ENCODE measurements at regions not wholly inside any gene's neighbourhood (a gene's known extent, or its start where the extent isn't known, plus 50 kb on each side); places are given as distances from the start of the nearest gene placed in this dataset.

- DNase-seq (ENCODE audit: low read depth, low spot score) (no peak), ATAC-seq (no peak)
- CTCF ChIA-PET: no interaction called here
Observed at GRCh38 chr2:76159042-76159648, 448.4 kb upstream of the GCFC2 start.

GRCh38 chr2:76157531-76157930 is 446.8 kb upstream of the GCFC2 start:
- POLR2A ChIA-PET: no interaction called here
- no TSS peak for BruUV-seq (replicated peaks)

More at GRCh38 chr2:76159042-76159648, 448.4 kb upstream of the GCFC2 start:
- Histone ChIP-seq H4K20me1 (ENCODE audit: insufficient read depth) (no peaks in the 10 kb centered on the region), H3K36me3 (ENCODE audit: control insufficient read depth in 1 of 2, insufficient read depth in 2 of 2, low read length in 2 of 2) (no peaks in the 10 kb centered on the region), H3K4me1 (ENCODE audit: control insufficient read depth in 1 of 2, insufficient read depth in 2 of 2, low read length in 2 of 2) (no peaks in the 10 kb centered on the region), H3K27ac (ENCODE audit: low read depth, low read length) (no peak overlapping the region), H3K4me2 (ENCODE audit: low read length) (no peak overlapping the region), H3K27me3 (ENCODE audit: insufficient read depth, low read length) (no peaks in the 10 kb centered on the region), H3K9me2 (ENCODE audit: insufficient read depth) (no peaks in the 10 kb centered on the region), H3K4me3 (replicated peaks in 1 of 2; ENCODE audit: low read depth in 1 of 2, low read length in 2 of 2) (no peak overlapping the region), H3K9me3 (ENCODE audit: control insufficient read depth in 1 of 2, insufficient read depth in 1 of 2, low read depth in 1 of 2, low read length in 2 of 2) (peaks cover 0 to 3% of the 10 kb centered on the region in 2 experiments; a peak in 2 of 4 replicates), H2AFZ (ENCODE audit: low read depth, low read length, poor library complexity, severe bottlenecking) (no peak overlapping the region), H3K79me2 (ENCODE audit: insufficient read depth, low read length) (no peaks in the 10 kb centered on the region), H3K9ac (ENCODE audit: low read length) (no peak overlapping the region)
- ChIA-PET POLR2A (no interaction called here), RAD21 (ENCODE audit: low non-redundant PET in 1 of 2, low total read pairs in 2 of 2, uncharacterized antibody in 2 of 2, unreplicated experiment in 2 of 2) (no interaction called here)
- intact Hi-C loops (cut with micrococcal nuclease): no loop called here
- no TSS peak for BruUV-seq (replicated peaks)
- TF ChIP-seq CBX3 (IDR thresholded peaks at IDR 0.05; ENCODE audit: low read depth): no peak
- TF ChIP-seq ZFX (IDR thresholded peaks at IDR 0.05): no peak
- no peak for TF ChIP-seq TCF7L2 (IDR thresholded peaks at IDR 0.05; ENCODE audit: borderline replicate concordance, extremely low read depth, insufficient read depth, insufficient read length)

More at GRCh38 chr2:76157531-76157930, 446.8 kb upstream of the GCFC2 start:
- Histone ChIP-seq H3K4me2 (ENCODE audit: low read length) (no peak overlapping the region), H3K36me3 (ENCODE audit: control insufficient read depth in 1 of 2, insufficient read depth in 2 of 2, low read length in 2 of 2) (no peaks in the 10 kb centered on the region), H3K27ac (ENCODE audit: low read depth, low read length) (no peak overlapping the region), H3K9me2 (ENCODE audit: insufficient read depth) (no peaks in the 10 kb centered on the region), H3K9me3 (ENCODE audit: control insufficient read depth in 1 of 2, insufficient read depth in 1 of 2, low read depth in 1 of 2, low read length in 2 of 2) (no peaks in the 10 kb centered on the region; a peak in 2 of 4 replicates), H2AFZ (ENCODE audit: low read depth, low read length, poor library complexity, severe bottlenecking) (no peak overlapping the region), H4K20me1 (ENCODE audit: insufficient read depth) (no peaks in the 10 kb centered on the region), H3K27me3 (ENCODE audit: insufficient read depth, low read length) (no peaks in the 10 kb centered on the region), H3K4me1 (ENCODE audit: control insufficient read depth in 1 of 2, insufficient read depth in 2 of 2, low read length in 2 of 2) (no peaks in the 10 kb centered on the region), H3K79me2 (ENCODE audit: insufficient read depth, low read length) (no peaks in the 10 kb centered on the region), H3K9ac (ENCODE audit: low read length) (no peak overlapping the region), H3K4me3 (replicated peaks in 1 of 2; ENCODE audit: low read depth in 1 of 2, low read length in 2 of 2) (no peak overlapping the region)
- RAD21 ChIA-PET (ENCODE audit: low non-redundant PET in 1 of 2, low total read pairs in 2 of 2, uncharacterized antibody in 2 of 2, unreplicated experiment in 2 of 2): no interaction called here
- intact Hi-C loops (cut with micrococcal nuclease): no loop called here
- ATAC-seq: no peak
- DNase-seq (ENCODE audit: low read depth, low spot score): no peak
- TF ChIP-seq REST (IDR thresholded peaks at IDR 0.05; ENCODE audit: low read depth) (no peak), POLR2AphosphoS5 (IDR thresholded peaks at IDR 0.05; ENCODE audit: low read depth, low read length) (no peak), POLR2A (IDR thresholded peaks at IDR 0.05; ENCODE audit: borderline replicate concordance, extremely low read depth, insufficient read depth, insufficient read length) (no peak), TCF7L2 (IDR thresholded peaks at IDR 0.05; ENCODE audit: borderline replicate concordance, extremely low read depth, insufficient read depth, insufficient read length) (no peak), CBX3 (IDR thresholded peaks at IDR 0.05; ENCODE audit: low read depth) (no peak)
- CTCF ChIA-PET: no interaction called here
